ENCODE measurements at regions not wholly inside any gene's neighbourhood (a gene's known extent, or its start where the extent isn't known, plus 50 kb on each side); places are given as distances from the start of the nearest gene placed in this dataset.
"Not testable (repeated sequence)": the region's sequence is repeated elsewhere in the genome, so short reads cannot be mapped to it uniquely, and the experiment has no call there.

GRCh38 chr6:74946961-74947360 is 258.9 kb downstream of the COL12A1 start:
- DNase-seq = no peak

GRCh38 chr6:74942130-74942529 is 263.7 kb downstream of the COL12A1 start:
- no peak for DNase-seq

GRCh38 chr6:74941424-74941823 is 264.4 kb downstream of the COL12A1 start:
- no peak for DNase-seq

- DNase-seq = no peak
Observed at GRCh38 chr6:74939721-74940620, 265.9 kb downstream of the COL12A1 start.

GRCh38 chr6:74939151-74939708 is 266.6 kb downstream of the COL12A1 start:
- no peak for DNase-seq

GRCh38 chr6:74937936-74938335 is 267.9 kb downstream of the COL12A1 start:
- DNase-seq = no peak

- no peak for DNase-seq
Observed at GRCh38 chr6:74936886-74937285, 269.0 kb downstream of the COL12A1 start.

- no peak for DNase-seq
Observed at GRCh38 chr6:74932232-74932888, 273.5 kb downstream of the COL12A1 start.

- DNase-seq = no peak
Observed at GRCh38 chr6:74931558-74931957, 274.3 kb downstream of the COL12A1 start.

- no peak for DNase-seq
Observed at GRCh38 chr6:74928203-74928602, 277.6 kb downstream of the COL12A1 start.

- no peak for DNase-seq
Observed at GRCh38 chr6:74927299-74927698, 278.6 kb downstream of the COL12A1 start.

- DNase-seq = no peak
Observed at GRCh38 chr6:74925683-74926082, 280.2 kb downstream of the COL12A1 start.

- no peak for DNase-seq
Observed at GRCh38 chr6:74914888-74915287, 291.0 kb downstream of the COL12A1 start.

- no peak for DNase-seq
Observed at GRCh38 chr6:74912234-74912633, 293.6 kb downstream of the COL12A1 start.

- DNase-seq = no peak
Observed at GRCh38 chr6:74902846-74903245, 303.0 kb downstream of the COL12A1 start.

GRCh38 chr6:74902089-74902488 is 303.8 kb downstream of the COL12A1 start:
- no peak for DNase-seq

GRCh38 chr6:74901576-74901975 is 304.3 kb downstream of the COL12A1 start:
- no peak for DNase-seq

- DNase-seq = no peak
Observed at GRCh38 chr6:74899416-74899815, 306.4 kb downstream of the COL12A1 start.

GRCh38 chr6:74892091-74892490 is 313.8 kb downstream of the COL12A1 start:
- no peak for DNase-seq

GRCh38 chr6:74891349-74891831 is 314.5 kb downstream of the COL12A1 start:
- DNase-seq = no peak

- no peak for DNase-seq
Observed at GRCh38 chr6:74889635-74890034, 316.2 kb downstream of the COL12A1 start.

- not testable (repeated sequence) for DNase-seq
Observed at GRCh38 chr6:74888741-74889140, 317.1 kb downstream of the COL12A1 start.

GRCh38 chr6:74879976-74880375 is 325.9 kb downstream of the COL12A1 start:
- no peak for DNase-seq

- no peak for DNase-seq
Observed at GRCh38 chr6:74879234-74879633, 326.6 kb downstream of the COL12A1 start.
